Mesenchymal stem cell (in vitro differentiated cells and primary cell): ENCODE measurements at regions not wholly inside any gene's neighbourhood (a gene's known extent, or its start where the extent isn't known, plus 50 kb on each side); places are given as distances from the start of the nearest gene placed in this dataset.

Experiments used
- DNase-seq: peaks from one replicate; pipeline ENCODE4 v3.0.0-alpha.2; 2013
- H2AFZ ChIP-seq: one replicate; pipeline ENCODE4 v1.6.1; 2013; ENCODE audit warnings: low read depth, mild to moderate bottlenecking, control low read depth, inconsistent platforms, low read length, moderate library complexity
- H2AK5ac ChIP-seq: 2 replicates; pipeline ENCODE4 v1.6.1; 2013; ENCODE audit warnings: low read length, moderate library complexity, mild to moderate bottlenecking, inconsistent platforms; ENCODE audit not compliant: severe bottlenecking
- H2BK120ac ChIP-seq: one replicate; pipeline ENCODE4 v1.6.1; 2013; ENCODE audit warnings: low read depth, mild to moderate bottlenecking, inconsistent platforms, low read length, moderate library complexity
- H2BK12ac ChIP-seq, 2 experiments: one replicate each; pipeline ENCODE4 v1.6.1; 2013; ENCODE audit warnings: inconsistent platforms in 2 of 2, low read length in 2 of 2, mild to moderate bottlenecking in 2 of 2, moderate library complexity in 2 of 2, control low read depth in 1 of 2
- H2BK15ac ChIP-seq: one replicate; pipeline ENCODE4 v1.6.1; 2013; ENCODE audit warnings: mild to moderate bottlenecking, low read depth, inconsistent platforms; ENCODE audit not compliant: poor library complexity, severe bottlenecking
- H2BK5ac ChIP-seq: 2 replicates; pipeline ENCODE4 v1.6.1; 2013; ENCODE audit warnings: low read depth, mild to moderate bottlenecking, low read length, control low read depth, inconsistent platforms; ENCODE audit not compliant: poor library complexity, severe bottlenecking
- H3K14ac ChIP-seq, 2 experiments: one replicate each; pipeline ENCODE4 v1.6.1; 2013; ENCODE audit warnings: inconsistent platforms in 2 of 2, low read length in 2 of 2, control low read depth in 1 of 2, mild to moderate bottlenecking in 1 of 2, moderate library complexity in 1 of 2
- H3K18ac ChIP-seq, 2 experiments: one replicate each; pipeline ENCODE4 v1.6.1; 2013; ENCODE audit warnings: inconsistent platforms in 2 of 2, low read length in 2 of 2, control low read depth in 1 of 2, low read depth in 1 of 2, mild to moderate bottlenecking in 1 of 2
- H3K23ac ChIP-seq, 2 experiments: one replicate each; pipeline ENCODE4 v1.6.1; 2013; ENCODE audit warnings: inconsistent platforms in 2 of 2, low read length in 2 of 2, mild to moderate bottlenecking in 2 of 2, moderate library complexity in 2 of 2, control low read depth in 1 of 2
- H3K27ac ChIP-seq: 2 replicates; pipeline ENCODE4 v1.5.1; 2013; ENCODE audit warnings: mild to moderate bottlenecking, moderate library complexity, low read length, control low read depth, inconsistent platforms; ENCODE audit not compliant: poor library complexity, severe bottlenecking
- H3K27me3 ChIP-seq, 2 experiments: 2 replicates each; pipeline versions ENCODE4 v1.6.1 to v1.7.0; 2013; ENCODE audit warnings: low read length in 2 of 2, mild to moderate bottlenecking in 2 of 2, moderate library complexity in 2 of 2, control low read depth in 1 of 2, inconsistent platforms in 1 of 2; ENCODE audit not compliant: control insufficient read depth in 1 of 2, insufficient read depth in 1 of 2
- H3K36me3 ChIP-seq, 2 experiments: 2 replicates each; pipeline versions ENCODE4 v1.6.1 to v1.7.0; 2013; ENCODE audit warnings: low read length in 2 of 2, control low read depth in 1 of 2, inconsistent platforms in 1 of 2, low read depth in 1 of 2, mild to moderate bottlenecking in 1 of 2; ENCODE audit not compliant: insufficient read depth in 2 of 2, control insufficient read depth in 1 of 2
- H3K4ac ChIP-seq, 2 experiments: one replicate each; pipeline ENCODE4 v1.6.1; 2013; ENCODE audit warnings: inconsistent platforms in 2 of 2, low read length in 2 of 2, mild to moderate bottlenecking in 2 of 2, moderate library complexity in 2 of 2, control low read depth in 1 of 2, low read depth in 1 of 2
- H3K4me1 ChIP-seq: 2 replicates; pipeline ENCODE4 v1.6.1; 2013; ENCODE audit warnings: low read depth, low read length, control low read depth; ENCODE audit not compliant: control insufficient read depth, insufficient read depth
- H3K4me2 ChIP-seq: 2 replicates; pipeline ENCODE4 v1.6.1; 2013; ENCODE audit warnings: low read length, mild to moderate bottlenecking, inconsistent platforms; ENCODE audit not compliant: poor library complexity, severe bottlenecking
- H3K4me3 ChIP-seq, 2 experiments: 2 replicates each; pipeline versions ENCODE4 v1.5.1 to v1.7.0; 2013; ENCODE audit warnings: low read length in 2 of 2, mild to moderate bottlenecking in 2 of 2, control low read depth in 1 of 2, low read depth in 1 of 2; ENCODE audit not compliant: insufficient read depth in 1 of 2
- H3K79me1 ChIP-seq: replicated peaks from 2 replicates; pipeline ENCODE4 v1.6.1; 2013; ENCODE audit warnings: mild to moderate bottlenecking, control low read depth, low read length, inconsistent platforms; ENCODE audit not compliant: poor library complexity, severe bottlenecking
- H3K9ac ChIP-seq: 2 replicates; pipeline ENCODE4 v1.7.0; 2013; ENCODE audit warnings: mild to moderate bottlenecking, low read length, moderate library complexity
- H3K9me3 ChIP-seq: 2 replicates; pipeline ENCODE4 v1.7.0; 2013; ENCODE audit warnings: mild to moderate bottlenecking, low read length; ENCODE audit not compliant: control insufficient read depth
- H4K8ac ChIP-seq: one replicate; pipeline ENCODE4 v1.6.1; 2013; ENCODE audit warnings: inconsistent platforms, mild to moderate bottlenecking, low read length, moderate library complexity
- H4K91ac ChIP-seq: one replicate; pipeline ENCODE4 v1.6.1; 2013; ENCODE audit warnings: mild to moderate bottlenecking, low read length, inconsistent platforms
- WGBS: methylation state at CpG from one replicate; pipeline ENCODE4 v1.1.7; 2013; ENCODE audit warnings: mixed read lengths; 5-methylcytosine and 5-hydroxymethylcytosine counted together

DNA sequence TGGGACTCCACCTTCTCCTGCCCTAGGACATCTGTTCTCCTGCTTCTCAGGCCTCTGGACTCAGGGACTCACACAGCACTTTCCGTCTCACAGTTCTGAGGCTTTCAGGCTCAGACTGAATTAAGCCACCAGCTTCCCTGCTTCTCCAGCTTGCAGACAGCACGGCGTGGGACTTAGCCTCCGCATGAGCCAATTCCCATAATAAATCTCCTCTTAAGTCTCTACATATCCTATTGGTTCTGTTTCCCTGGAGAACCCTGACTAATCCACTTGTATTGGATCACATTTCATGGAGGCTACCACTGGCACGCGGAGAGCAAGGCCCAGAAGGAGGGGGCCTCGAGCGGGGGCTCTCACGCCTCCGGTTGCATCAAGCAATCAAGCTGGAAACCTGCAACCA is 1313.6 kb downstream of the TBC1D22A start:
- no peaks in the 10 kb centered on the region for H3K36me3 ChIP-seq
- H3K9me3 ChIP-seq, result no peaks in the 10 kb centered on the region
- no peak overlapping the region for H2BK15ac ChIP-seq
- no peak for DNase-seq
- H3K23ac ChIP-seq, result no peak overlapping the region
- H3K18ac ChIP-seq, result no peak overlapping the region
- no peaks in the 10 kb centered on the region for H3K4me1 ChIP-seq
- H2BK5ac ChIP-seq, result no peak overlapping the region
- no peak overlapping the region for H2AK5ac ChIP-seq
- H3K4me2 ChIP-seq, result no peak overlapping the region
- H2BK12ac ChIP-seq, result no peak overlapping the region
- H3K27me3 ChIP-seq, result peaks cover 0 to 16% of the 10 kb centered on the region in 2 experiments
- H2BK120ac ChIP-seq, result no peak overlapping the region
- no peak overlapping the region for H2AFZ ChIP-seq
- H3K4me3 ChIP-seq, result no peak overlapping the region
- H4K8ac ChIP-seq, result no peak overlapping the region
- no peak overlapping the region for H3K9ac ChIP-seq
- H3K79me1 ChIP-seq, result no peaks in the 10 kb centered on the region
- H3K4ac ChIP-seq, result no peak overlapping the region
- 86% methylated on average over 10 of the region's 10 CpGs for WGBS
- no peak overlapping the region for H3K27ac ChIP-seq
- H4K91ac ChIP-seq, result no peak overlapping the region
- H3K14ac ChIP-seq, result no peak overlapping the region

DNA sequence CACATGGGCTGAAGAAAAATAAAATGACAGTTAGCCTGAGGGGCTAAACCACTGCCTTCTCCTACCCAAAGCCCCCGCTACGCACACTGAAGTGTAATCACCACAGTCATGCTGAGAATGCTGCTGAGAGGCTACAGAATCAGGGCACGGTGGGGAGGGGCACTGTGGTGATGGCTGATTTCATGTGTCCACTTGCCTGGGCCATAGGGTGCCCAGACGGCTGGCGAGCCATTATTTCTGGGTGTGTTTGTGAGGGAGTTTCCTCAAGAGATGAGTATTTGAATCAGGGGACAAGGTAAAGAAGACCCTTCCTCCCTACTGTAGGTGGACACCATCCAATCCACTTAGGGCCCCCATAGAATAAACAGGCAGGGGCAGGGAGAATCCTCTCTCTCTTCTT is 1313.2 kb downstream of the TBC1D22A start:
- H2BK5ac ChIP-seq, result no peak overlapping the region
- no peak overlapping the region for H3K27ac ChIP-seq
- H3K27me3 ChIP-seq, result peaks cover 0 to 16% of the 10 kb centered on the region in 2 experiments
- H3K4me2 ChIP-seq, result no peak overlapping the region
- no peak overlapping the region for H2BK15ac ChIP-seq
- no peak overlapping the region for H3K18ac ChIP-seq
- no peak overlapping the region for H3K4ac ChIP-seq
- no peaks in the 10 kb centered on the region for H3K79me1 ChIP-seq
- H4K91ac ChIP-seq, result no peak overlapping the region
- H3K4me3 ChIP-seq, result no peak overlapping the region
- no peak overlapping the region for H3K23ac ChIP-seq
- no peak overlapping the region for H3K14ac ChIP-seq
- WGBS, result 73% methylated on average over 3 of the region's 5 CpGs
- no peak for DNase-seq
- no peaks in the 10 kb centered on the region for H3K9me3 ChIP-seq
- no peak overlapping the region for H4K8ac ChIP-seq
- no peak overlapping the region for H2BK120ac ChIP-seq
- H2BK12ac ChIP-seq, result no peak overlapping the region
- H3K9ac ChIP-seq, result no peak overlapping the region
- no peaks in the 10 kb centered on the region for H3K4me1 ChIP-seq
- H2AK5ac ChIP-seq, result no peak overlapping the region
- no peak overlapping the region for H2AFZ ChIP-seq
- H3K36me3 ChIP-seq, result no peaks in the 10 kb centered on the region

DNA sequence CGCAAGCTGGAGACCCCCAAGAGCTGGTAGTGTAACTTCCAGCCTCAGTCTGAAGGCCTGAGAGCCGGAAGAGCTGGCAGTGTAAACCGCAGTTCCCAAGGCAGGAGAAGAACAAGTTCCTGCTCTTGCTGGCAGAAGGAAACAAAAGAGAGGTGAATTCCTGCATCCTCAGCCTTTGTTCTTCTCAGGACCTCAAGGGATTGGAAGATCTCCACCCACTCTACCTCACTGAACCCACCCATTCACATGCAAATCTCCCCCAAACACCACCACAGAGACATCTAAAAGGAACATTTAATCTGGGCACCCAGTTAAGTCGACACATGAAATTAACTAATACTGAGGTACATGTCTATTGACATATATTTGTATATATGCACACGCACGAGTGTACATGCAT is 1310.3 kb downstream of the TBC1D22A start:
- no peak overlapping the region for H2AFZ ChIP-seq
- DNase-seq, result no peak
- no peak overlapping the region for H3K23ac ChIP-seq
- no peak overlapping the region for H2BK120ac ChIP-seq
- H4K8ac ChIP-seq, result no peak overlapping the region
- no peak overlapping the region for H3K4ac ChIP-seq
- no peak overlapping the region for H3K4me2 ChIP-seq
- H3K14ac ChIP-seq, result no peak overlapping the region
- H3K18ac ChIP-seq, result no peak overlapping the region
- H3K36me3 ChIP-seq, result no peaks in the 10 kb centered on the region
- H2BK5ac ChIP-seq, result no peak overlapping the region
- 56% methylated on average over 5 of the region's 6 CpGs for WGBS
- H3K27ac ChIP-seq, result no peak overlapping the region
- no peak overlapping the region for H3K9ac ChIP-seq
- H2AK5ac ChIP-seq, result no peak overlapping the region
- H2BK15ac ChIP-seq, result no peak overlapping the region
- no peaks in the 10 kb centered on the region for H3K9me3 ChIP-seq
- H3K4me3 ChIP-seq, result no peak overlapping the region
- H2BK12ac ChIP-seq, result no peak overlapping the region
- H4K91ac ChIP-seq, result no peak overlapping the region
- H3K4me1 ChIP-seq, result no peaks in the 10 kb centered on the region
- no peaks in the 10 kb centered on the region for H3K79me1 ChIP-seq
- peaks cover 0 to 16% of the 10 kb centered on the region in 2 experiments for H3K27me3 ChIP-seq

DNA sequence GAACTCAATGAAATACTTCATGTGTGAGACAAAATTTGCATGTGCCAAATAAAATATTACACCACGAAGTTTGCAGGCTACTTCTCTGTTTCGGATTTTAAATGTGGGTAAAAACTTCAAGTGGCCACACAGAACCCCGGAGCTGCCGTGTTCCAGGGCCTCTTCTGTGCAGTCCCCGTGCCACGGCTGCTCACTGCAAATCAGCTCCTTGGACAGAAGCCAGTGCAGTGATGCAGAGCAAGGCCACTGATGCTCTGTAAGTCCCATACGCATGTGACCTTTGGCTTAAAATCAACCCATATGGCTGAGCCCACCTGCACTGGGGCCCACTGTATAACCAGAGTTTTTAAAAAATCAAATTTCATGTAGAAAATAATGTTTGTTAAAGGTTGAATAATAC is 1309.4 kb downstream of the TBC1D22A start:
- Histone ChIP-seq H2BK120ac (no peak overlapping the region), H3K14ac (no peak overlapping the region), H3K4me2 (no peak overlapping the region), H3K9ac (no peak overlapping the region), H2AK5ac (no peak overlapping the region), H2BK5ac (no peak overlapping the region), H3K36me3 (no peaks in the 10 kb centered on the region), H3K27ac (no peak overlapping the region), H3K4me3 (no peak overlapping the region), H4K91ac (no peak overlapping the region), H3K18ac (no peak overlapping the region), H3K4ac (no peak overlapping the region), H3K4me1 (no peaks in the 10 kb centered on the region), H3K9me3 (no peaks in the 10 kb centered on the region), H2BK15ac (no peak overlapping the region), H4K8ac (no peak overlapping the region), H3K27me3 (peaks cover 0 to 10% of the 10 kb centered on the region in 2 experiments), H2AFZ (no peak overlapping the region), H2BK12ac (no peak overlapping the region), H3K23ac (no peak overlapping the region), H3K79me1 (no peaks in the 10 kb centered on the region)
- WGBS, result 83% methylated on average over 6 of the region's 7 CpGs
- DNase-seq, result no peak
